H54 (cell line): ENCODE measurements at regions not wholly inside any gene's neighbourhood (a gene's known extent, or its start where the extent isn't known, plus 50 kb on each side); places are given as distances from the start of the nearest gene placed in this dataset.
"Not testable (repeated sequence)": the region's sequence is repeated elsewhere in the genome, so short reads cannot be mapped to it uniquely, and the experiment has no call there.

Experiments
- DNase-seq: peaks from one replicate; pipeline ENCODE4 v3.0.0; 2011; ENCODE audit warnings: low spot score, mixed read lengths; ENCODE audit not compliant: insufficient read length
- FAIRE-seq: peaks from 3 replicates; lab custom pipeline; 2011; peaks lifted over from hg19 to GRCh38; lab: Jason Lieb, UNC
- POLR2A ChIP-seq: IDR thresholded peaks from 2 replicates; pipeline ENCODE4 v1.6.1; 2011; ENCODE audit warnings: low read depth, mild to moderate bottlenecking, low read length

- TF ChIP-seq POLR2A, result no peak
- FAIRE-seq (no peak), DNase-seq (no peak)
Measured at GRCh38 chr6:168238159-168238909, 81.2 kb downstream of the DACT2 start.

DNA sequence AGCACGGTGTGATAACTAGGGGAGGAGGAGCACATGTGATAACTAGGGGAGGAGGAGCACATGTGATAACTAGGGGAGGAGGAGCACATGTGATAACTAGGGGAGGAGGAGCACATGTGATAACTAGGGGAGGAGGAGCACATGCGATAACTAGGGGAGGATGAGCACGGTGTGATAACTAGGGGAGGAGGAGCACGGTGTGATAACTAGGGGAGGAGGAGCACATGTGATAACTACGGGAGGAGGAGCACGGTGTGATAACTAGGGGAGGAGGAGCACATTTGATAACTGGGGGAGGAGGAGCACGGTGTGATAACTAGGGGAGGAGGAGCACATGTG lies 85.7 kb downstream of the DACT2 start:
- FAIRE-seq, DNase-seq: not testable (repeated sequence)

DNA sequence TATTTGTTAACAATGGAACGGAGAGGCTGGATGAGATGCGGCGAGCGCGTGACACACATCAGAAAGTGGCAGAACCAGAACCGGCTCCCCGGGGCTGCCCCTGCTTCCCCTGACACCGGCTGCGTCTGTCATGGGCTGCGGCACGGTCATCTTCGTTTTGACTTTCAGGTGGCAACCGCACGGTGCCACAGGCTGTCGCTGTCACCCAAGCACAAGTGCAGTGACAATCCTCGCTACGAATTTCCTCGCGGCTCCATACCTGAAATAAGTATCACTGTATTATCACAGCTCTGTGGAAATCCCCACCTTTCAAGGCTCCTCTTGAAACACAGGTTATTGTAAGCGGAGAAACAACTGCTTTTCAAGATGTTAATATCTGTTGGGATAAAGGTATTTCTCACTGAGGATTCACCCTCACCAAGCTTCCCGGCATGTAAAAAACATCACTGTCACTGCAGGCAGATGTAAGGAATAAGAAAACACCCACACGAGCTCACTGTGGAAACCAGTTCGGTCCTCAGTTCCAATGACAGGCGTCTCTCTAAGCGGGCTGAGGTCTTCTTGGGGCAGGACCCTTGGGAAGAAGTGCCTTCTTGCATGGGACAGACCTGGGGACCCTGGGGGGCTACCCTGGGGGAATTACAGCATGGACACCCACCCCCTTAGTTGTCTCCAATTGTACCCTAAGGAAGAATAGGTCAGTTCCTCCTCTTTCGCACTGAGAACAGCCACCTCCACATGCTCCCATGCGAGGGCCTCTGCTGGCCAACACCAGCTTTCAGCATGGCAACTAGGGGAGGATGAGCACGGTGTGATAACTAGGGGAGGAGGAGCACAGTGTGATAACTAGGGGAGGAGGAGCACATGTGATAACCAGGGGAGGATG lies 86.3 kb downstream of the DACT2 start:
- TF ChIP-seq POLR2A, result no peak
- FAIRE-seq, result no peak
- no peak for DNase-seq

GRCh38 chr6:168232528-168232927 lies 87.0 kb downstream of the DACT2 start:
- TF ChIP-seq POLR2A, result no peak
- DNase-seq (no peak), FAIRE-seq (no peak)

DNA sequence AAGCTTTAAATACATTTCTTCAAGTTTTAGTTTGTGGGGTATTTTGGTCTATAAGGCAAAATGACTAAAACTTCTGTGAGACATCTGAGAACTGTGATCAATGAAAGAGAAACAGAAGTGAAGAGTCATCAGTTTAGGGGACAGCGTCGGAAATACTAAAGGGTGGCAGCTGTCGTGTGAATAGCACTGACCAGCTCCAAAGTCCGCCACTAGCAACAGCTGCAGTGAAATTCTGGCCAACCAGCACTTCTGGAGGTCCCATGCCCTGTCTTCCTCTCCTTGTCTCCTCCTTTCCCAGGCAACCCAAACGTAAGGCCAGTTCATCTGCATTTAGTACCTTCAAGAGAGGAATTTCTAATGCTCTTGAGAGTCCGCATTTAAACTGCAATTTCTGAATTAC lies 87.5 kb downstream of the DACT2 start:
- no peak for TF ChIP-seq POLR2A
- FAIRE-seq, result no peak
- no peak for DNase-seq

GRCh38 chr6:168231393-168231957 lies 88.1 kb downstream of the DACT2 start:
- TF ChIP-seq POLR2A, result no peak
- DNase-seq (no peak), FAIRE-seq (no peak)

- TF ChIP-seq POLR2A, result no peak
- DNase-seq (no peak), FAIRE-seq (no peak)
Measured at GRCh38 chr6:168229368-168229752, 90.2 kb downstream of the DACT2 start.

DNA sequence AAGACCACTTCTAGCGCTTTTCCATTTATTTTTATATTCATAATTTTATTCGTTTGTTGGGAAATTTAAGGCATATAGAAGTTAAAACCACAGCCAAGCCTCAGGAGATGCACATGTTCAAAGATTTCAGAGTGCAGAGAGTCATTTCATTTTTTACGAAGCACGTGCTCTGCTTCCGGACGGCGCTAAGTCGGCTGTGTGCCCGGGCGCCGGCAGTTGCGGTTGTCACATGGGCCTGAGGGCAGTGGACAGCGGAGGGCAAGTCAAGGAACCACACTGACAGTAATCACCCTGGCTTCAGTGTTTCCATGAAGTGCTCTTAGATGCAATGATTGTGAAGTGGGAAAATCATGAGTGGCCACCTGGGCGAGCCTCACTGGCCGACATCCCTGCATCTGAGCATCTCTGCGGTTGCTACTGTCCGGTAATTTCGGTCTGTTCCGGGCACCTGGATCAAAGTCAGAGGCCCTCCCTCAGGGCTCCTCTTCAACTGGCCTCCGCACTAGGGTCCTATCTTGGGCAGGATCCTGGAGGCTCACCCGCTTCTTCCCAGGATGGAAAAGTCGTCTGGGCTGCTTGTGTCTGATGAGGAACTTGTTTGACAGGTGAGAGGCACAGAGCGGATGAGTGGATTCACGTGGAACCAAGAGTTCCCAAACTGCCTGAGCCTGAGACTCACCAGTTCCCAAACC lies 90.8 kb downstream of the DACT2 start:
- FAIRE-seq, result no peak
- TF ChIP-seq POLR2A, result no peak
- DNase-seq, result no peak

- TF ChIP-seq POLR2A, result no peak
- FAIRE-seq, result no peak
- DNase-seq, result no peak
Measured at GRCh38 chr6:168227840-168228239, 91.7 kb downstream of the DACT2 start.

DNA sequence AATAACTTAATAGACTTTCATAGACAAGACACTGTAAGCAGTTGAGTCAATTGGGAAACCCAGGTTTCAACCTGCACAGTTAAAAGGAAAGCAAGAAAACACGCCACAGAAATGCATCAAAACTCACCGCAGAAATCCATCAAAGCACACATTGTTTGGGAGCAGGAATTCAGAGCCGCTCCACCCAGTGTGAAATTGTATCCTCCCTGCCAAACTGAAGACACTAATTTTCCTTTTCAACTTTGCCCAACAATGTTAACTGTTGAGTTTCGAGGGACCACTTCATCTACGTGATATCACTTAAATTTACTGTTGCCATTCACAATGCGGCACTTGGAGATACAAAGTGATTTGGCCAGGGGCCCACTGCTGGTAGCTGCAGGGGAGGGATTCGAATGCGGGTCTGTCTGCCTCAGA lies 92.7 kb downstream of the DACT2 start:
- no peak for FAIRE-seq
- TF ChIP-seq POLR2A, result no peak
- no peak for DNase-seq

- no peak for FAIRE-seq
- DNase-seq, result no peak
- no peak for TF ChIP-seq POLR2A
Measured at GRCh38 chr6:168226061-168226752, 93.4 kb downstream of the DACT2 start.

- DNase-seq (no peak), FAIRE-seq (no peak)
- TF ChIP-seq POLR2A, result no peak
Measured at GRCh38 chr6:168225471-168225911, 94.1 kb downstream of the DACT2 start.

DNA sequence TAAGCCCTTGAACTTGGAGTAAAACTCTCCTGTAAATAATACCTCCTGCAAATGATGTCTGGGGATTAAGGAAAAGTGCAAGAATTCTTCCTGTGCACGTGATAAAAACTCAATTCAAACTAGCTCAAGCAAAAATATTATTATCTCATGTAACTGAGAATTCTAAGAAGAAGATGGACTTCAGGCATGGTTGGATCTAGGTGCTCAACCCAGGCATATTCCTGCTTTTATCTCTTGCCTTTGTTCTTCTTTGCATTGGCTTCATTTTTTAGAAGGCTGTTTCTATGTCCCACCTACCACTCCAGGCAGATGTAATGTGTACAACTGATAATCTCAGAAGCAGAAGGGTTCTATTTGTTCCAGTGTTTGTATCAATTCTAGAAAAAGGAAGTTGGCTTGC lies 95.8 kb downstream of the DACT2 start:
- DNase-seq (no peak), FAIRE-seq (no peak)

More for the DNA sequence above, 95.8 kb downstream of the DACT2 start:
- no peak for TF ChIP-seq POLR2A
